GM18498 (cell line): ENCODE measurements at regions not wholly inside any gene's neighbourhood (a gene's known extent, or its start where the extent isn't known, plus 50 kb on each side); places are given as distances from the start of the nearest gene placed in this dataset.
"Not testable (repeated sequence)": the region's sequence is repeated elsewhere in the genome, so short reads cannot be mapped to it uniquely, and the experiment has no call there.

Experiments
- ATAC-seq: cut with Tn5 transposase; IDR thresholded peaks from one replicate; pipeline ENCODE4 v1.9.1; 2021; ENCODE audit warnings: mild to moderate bottlenecking, moderate library complexity; ENCODE audit not compliant: unreplicated experiment

DNA sequence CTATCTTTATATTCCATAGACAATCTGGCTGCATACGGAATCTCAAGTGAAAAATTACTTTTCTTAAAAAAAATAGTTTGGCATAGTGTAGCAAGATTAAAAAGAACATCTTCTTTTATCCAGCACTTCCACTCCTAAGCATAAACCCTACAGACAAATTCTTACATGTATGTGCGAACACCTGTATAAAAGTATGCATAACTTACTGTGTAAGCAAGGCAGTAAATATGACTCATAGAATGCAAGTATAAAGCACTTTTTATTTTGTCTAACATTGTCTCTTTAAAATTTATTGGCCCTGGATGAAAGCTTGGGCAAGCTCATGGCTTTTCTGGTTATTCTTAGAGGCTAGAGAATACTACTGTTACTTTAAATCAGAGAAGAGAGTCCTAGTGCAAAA, 86.4 kb downstream of the MSX2 start:
- ATAC-seq, result no peak

DNA sequence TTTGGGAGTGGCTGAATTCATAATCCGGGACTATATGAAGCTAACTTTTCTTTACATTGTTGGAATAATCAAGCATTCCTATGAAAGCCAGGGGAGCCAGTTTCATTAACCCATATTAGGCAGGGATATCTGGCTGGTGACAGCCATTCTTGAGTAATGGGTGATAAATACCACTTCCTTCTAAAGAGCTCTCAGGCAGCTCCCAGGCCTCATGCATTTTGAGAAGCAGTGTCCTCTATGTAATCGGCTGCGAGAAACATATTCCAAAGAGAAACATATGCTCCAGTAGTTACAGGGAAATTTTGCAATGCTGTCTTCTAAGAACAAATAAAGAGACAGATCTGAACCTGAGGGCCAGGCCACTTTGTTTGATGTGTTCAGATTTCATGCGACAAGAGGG, 83.1 kb downstream of the MSX2 start:
- no peak for ATAC-seq

DNA sequence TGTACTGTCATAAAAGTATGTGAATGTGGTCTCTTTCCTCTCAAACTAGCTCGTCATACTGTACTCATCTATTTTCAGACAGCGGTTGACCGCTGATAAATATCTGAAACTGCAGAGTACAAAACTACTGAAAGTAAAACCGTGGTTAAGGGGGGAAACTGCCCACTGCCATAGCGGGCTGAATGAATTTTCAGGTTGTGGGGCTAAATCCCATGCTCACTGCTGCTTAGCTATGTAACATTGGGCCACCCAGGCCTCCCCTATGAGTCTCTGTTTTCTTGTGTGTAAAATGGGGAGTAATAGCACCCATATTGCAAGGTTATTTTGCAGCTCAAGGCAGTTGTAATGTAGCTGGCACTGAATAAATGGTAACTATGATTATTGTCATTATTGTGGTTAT, 82.3 kb downstream of the MSX2 start:
- no peak for ATAC-seq

DNA sequence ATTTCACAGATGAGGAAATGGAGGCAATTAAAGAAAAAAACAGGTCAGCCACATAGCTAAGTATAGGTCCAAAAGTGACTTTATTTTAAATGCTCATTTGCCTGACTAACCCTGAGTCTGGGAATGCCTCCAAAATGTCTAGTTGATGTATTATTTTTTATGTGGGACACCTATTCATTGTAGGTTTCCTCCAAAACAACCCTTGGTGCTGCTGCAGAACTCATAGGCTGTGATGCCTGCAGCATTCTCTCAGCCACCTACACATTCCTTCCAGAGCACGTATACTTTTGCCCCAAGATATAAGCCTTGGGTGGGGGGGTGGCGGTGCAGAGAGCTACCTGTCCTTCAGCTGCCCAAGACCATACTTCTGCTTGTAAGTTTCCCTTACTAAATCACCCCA, 77.4 kb downstream of the MSX2 start:
- no peak for ATAC-seq

DNA sequence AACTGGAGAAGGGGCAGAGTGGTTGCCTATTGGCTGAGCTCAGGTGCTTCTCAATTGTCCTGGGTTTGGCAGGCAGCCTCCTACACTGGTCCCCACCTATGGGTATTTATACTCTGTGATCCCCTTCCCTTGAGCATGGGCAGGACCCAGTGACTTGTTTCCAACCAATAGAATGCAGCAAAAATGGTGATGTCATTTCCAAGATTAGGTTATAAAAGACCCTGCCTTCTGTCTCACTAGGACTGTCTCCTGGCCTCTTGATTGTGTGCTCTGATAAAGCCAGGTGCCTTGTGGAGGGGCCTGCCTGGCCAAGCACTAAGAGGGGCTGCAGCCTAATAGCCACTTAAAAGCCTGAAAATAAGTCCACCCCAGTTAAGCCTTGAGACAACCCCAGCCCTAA, 76.1 kb downstream of the MSX2 start:
- ATAC-seq, result no peak

DNA sequence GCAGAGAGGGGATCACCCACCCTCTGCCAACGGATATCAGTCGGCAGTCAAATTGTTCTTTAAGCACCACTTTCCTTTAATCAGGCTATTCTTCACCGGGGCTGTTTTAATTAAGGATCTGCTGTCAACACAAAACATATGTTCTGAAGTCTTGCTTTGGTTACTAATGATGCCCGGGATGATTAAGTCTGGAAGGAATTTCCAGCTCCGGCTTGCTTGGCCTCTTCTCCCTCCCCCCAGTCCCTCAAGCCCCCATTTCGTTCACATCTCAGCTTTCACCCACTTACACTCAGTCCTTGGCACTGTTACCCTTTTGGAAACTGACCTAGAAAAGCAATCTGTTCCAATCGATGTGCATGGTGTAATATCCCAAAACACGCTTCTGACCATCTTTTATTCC, 74.7 kb downstream of the MSX2 start:
- ATAC-seq, result no peak

DNA sequence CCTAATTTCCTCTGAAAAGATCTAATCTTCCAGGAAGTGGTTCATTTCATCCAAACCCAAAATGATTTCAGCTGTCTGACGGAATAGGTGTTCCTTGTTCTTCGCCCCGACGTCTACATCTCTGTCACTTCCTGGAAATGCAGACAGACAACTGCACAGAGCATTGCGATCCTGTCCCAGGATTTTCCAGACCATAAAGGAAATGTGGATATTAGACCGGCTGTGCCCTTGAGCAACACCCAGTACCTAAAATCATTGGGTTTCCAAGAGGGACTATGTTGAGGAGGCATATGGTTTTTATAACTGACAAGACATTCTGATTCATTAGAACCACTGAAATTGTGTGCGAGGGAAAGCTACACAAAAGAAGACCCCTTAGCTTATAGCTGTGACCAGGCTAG, 74.2 kb downstream of the MSX2 start:
- ATAC-seq, result no peak

DNA sequence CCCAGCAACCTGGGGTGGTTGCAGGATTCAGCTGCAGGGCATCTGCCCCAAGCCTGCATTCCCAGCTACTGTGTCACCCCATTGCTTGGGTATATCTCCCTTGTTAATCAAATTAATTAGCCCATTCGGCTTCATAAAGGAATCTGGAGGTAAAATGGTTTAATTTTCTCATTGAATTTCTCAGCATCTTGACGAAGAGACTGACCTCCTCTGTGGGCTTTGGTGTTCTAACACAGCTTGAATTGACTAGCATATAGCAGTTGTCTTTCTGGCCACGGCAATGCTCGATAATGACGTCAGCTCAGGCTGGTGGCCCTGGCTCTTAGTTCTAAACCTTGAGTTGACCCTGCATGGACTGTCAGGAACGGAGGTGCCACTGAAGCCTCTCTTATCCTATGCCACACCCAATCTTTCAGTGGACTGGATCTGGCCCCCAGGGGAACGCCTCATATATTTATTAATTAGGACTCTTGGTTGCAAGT, 72.4 kb downstream of the MSX2 start:
- no peak for ATAC-seq

DNA sequence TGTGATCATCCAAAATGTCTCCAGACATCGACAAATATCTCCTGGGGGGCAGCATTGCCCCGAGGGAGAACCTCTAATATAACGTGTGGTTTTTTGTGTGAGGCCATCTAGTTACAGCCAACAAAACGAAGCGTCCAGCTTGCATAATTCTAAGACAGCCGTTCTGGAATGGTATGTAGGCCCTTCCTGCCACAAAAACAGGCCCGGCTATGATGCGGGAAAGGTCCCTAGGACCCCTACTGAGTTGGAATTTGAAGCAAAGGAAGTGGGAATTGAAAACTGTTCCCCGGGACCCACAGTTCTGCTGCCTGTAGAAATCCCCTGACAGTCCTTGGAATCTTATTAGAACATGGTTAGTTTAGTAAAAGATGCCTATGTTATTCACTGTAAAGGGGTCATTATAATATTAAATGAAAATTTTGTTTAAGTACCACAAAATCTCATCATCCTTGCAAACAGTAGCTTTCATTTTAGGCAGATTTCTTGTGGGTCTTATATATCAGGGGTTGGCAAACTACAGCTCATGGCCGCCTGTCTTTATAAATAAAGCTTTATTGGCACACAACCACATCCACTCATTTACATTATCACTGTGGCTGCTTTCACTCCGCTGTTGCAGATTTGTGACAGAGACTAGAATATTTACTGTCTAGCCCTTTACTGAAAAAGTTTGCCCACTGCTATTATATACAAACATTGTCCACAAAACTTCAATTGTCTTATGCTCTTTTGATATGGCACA, 70.7 kb downstream of the MSX2 start:
- ATAC-seq, result no peak

DNA sequence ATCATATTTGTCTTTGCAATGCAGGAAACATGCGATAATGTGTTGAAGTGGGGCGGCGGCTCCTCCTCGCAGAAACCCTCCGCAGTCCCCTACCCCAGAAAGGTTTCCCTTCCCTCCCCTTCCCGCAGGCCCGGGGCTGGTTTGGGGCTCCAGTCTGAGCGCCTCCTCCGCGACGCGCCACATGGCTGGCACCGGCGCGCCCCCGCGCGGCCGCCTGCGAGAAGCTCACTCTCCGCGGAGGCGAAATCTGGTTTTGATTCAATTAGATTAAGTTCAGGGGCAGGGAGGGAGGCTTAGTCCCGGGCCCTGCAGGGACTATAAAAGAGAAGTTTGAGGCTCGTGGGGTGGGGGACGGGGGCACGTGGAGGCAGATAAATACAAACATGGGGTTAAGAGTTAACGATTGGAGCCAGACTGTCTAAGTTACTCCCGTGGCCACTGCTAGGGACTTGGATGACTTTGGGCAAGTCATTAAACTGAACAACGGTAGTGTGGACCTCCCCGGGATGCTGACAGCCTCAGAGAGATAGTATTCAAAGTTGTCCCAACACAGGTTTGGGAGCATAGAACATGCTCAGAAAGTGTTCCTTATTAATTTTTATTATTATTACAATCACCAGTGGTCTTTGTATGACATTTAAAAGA, 69.4 kb downstream of the MSX2 start:
- ATAC-seq, result peak; percentile 82

DNA sequence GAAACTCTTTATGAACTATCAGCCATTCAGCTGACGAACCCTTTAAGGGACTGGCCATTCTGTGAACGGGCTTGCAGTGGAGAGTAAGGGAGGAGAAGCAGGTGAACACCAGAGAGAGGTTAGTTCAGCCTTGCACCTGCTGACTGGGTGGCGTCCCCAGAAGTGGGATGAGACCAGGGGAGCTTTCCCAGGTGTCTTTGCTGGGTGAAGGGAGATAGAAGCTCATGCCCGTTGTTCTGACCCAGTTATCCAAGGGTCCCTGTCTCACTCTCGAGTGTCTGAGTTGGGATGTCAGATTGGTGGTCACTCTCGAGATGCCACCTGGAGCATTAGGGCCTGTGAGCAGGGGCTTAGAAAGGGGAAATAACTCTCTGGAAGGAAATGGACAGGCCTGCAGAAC, 68.7 kb downstream of the MSX2 start:
- no peak for ATAC-seq

DNA sequence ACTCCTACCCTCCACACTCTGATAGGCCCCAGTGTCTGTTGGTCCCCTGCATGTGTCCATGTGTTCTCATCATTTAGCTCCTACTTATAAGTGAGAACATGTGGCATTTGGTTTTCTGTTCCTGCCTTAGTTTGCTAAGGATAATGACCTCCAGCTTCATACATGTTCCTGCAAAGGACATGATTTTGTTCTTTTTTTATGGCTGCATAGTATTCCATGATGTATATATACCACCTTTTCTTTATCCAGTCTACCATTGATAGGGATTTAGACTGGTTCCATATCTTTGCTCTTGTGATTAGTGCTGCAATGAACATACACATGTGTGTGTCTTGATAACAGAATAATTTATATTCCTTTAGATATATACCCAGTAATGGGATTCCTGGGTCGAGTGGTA, 67.9 kb downstream of the MSX2 start:
- not testable (repeated sequence) for ATAC-seq

DNA sequence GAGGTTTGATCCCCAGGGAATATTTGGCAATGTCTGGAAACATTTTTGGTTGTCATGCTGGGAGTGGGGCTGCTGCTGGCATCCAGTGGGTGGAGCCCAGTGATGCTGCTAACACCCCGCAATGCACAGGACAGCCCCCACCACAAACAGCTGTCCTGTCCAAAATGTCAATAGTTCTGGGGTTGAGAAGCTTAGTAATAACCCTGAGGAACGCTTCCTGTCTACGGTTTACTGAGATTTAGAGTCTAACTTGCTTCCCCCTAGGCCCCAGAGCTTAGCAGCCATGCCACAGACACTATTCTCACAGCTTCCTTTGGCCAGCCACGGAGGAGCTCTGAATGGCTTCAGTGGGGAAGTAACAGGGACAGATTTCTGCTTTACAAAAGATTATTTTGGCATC, 66.5 kb downstream of the MSX2 start:
- no peak for ATAC-seq

DNA sequence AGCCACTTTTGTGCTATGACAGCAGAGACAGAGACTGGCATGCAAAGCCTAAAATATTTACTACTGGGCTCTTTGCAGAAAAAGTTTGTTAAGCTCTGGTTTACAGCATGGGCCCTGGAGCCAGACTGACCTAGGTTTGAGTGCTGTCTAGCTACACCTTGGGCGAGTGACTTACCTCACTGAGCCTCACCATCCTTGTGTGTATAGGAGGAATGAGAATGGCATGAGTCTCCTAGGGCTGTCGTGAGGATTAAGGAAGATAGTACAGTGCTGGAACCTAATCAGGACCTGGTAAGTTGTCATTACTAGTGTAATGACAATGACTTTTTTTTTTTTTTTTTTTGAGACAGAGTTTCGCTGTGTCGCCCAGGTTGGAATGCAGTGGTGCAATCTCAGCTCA, 65.2 kb downstream of the MSX2 start:
- no peak for ATAC-seq

DNA sequence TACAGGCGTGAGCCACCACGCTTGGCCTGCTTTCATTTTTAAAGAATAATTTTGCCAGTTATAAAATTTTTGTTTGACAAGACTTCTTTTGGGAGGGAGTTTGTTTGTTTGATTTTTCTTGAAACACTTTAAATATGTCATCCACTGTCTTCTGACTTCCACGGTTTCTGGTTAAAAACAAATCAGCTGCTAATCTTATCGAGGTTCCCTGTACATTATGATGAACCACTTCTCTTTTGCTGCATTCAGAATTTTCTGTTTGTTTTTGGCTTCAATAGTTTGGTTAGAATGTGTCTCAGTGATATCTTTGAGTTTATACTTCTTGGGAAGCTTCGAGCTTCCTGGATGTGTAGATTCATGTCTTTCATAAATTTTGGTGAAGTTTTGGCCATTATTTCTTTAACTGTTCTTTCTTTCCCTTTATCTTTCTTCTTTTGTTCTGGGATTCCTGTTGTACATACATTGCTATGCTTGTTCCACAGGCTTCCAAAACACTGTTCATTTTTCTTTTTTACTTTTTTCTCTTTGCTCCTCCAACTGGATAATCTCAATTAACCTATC, 60.8 kb downstream of the MSX2 start:
- no peak for ATAC-seq
